EL (cell line): ENCODE measurements at regions not wholly inside any gene's neighbourhood (a gene's known extent, or its start where the extent isn't known, plus 50 kb on each side); places are given as distances from the start of the nearest gene placed in this dataset.
"Not testable (repeated sequence)": the region's sequence is repeated elsewhere in the genome, so short reads cannot be mapped to it uniquely, and the experiment has no call there.

Source experiments
- DNase-seq: peaks from one replicate; pipeline ENCODE4 v3.0.0-alpha.2; 2016

- DNase-seq: no peak
These were observed 61.2 kb downstream of the VIP start for GRCh38 chr6:152811785-152812184.

- no peak for DNase-seq
These were observed 64.8 kb downstream of the VIP start for GRCh38 chr6:152815230-152815872.

GRCh38 chr6:152816055-152816454 lies 65.5 kb downstream of the VIP start:
- no peak for DNase-seq

GRCh38 chr6:152821525-152821924 lies 70.9 kb downstream of the VIP start:
- peak; percentile 0 for DNase-seq

GRCh38 chr6:152824666-152825065 lies 74.1 kb downstream of the VIP start:
- DNase-seq: no peak

- no peak for DNase-seq
These were observed 77.8 kb downstream of the VIP start for GRCh38 chr6:152828431-152828830.

GRCh38 chr6:152834366-152834765 lies 83.8 kb downstream of the VIP start:
- DNase-seq: not testable (repeated sequence)

GRCh38 chr6:152836523-152836922 lies 85.9 kb downstream of the VIP start:
- no peak for DNase-seq

- no peak for DNase-seq
These were observed 94.8 kb downstream of the VIP start for GRCh38 chr6:152845421-152845820.

- DNase-seq: no peak
These were observed 96.2 kb downstream of the VIP start for GRCh38 chr6:152846825-152847224.

- no peak for DNase-seq
These were observed 98.3 kb downstream of the VIP start for GRCh38 chr6:152848919-152849318.

GRCh38 chr6:152854086-152854795 lies 103.6 kb downstream of the VIP start:
- DNase-seq: no peak

GRCh38 chr6:152858141-152858540 lies 107.5 kb downstream of the VIP start:
- no peak for DNase-seq

GRCh38 chr6:152859225-152859624 lies 108.6 kb downstream of the VIP start:
- no peak for DNase-seq

- peak; percentile 58 for DNase-seq
These were observed 113.2 kb downstream of the VIP start for GRCh38 chr6:152863618-152864326.

- DNase-seq: no peak
These were observed 108.6 kb downstream of the FBXO5 start for GRCh38 chr6:152874267-152874666.

GRCh38 chr6:152874846-152875568 lies 107.8 kb downstream of the FBXO5 start:
- DNase-seq: no peak

GRCh38 chr6:152879681-152880080 lies 103.2 kb downstream of the FBXO5 start:
- DNase-seq: no peak

- no peak for DNase-seq
These were observed 89.7 kb downstream of the FBXO5 start for GRCh38 chr6:152893187-152893586.

- no peak for DNase-seq
These were observed 85.9 kb downstream of the FBXO5 start for GRCh38 chr6:152896923-152897322.

GRCh38 chr6:152897807-152898399 lies 84.9 kb downstream of the FBXO5 start:
- DNase-seq: peak; percentile 64

GRCh38 chr6:152904678-152905077 lies 78.2 kb downstream of the FBXO5 start:
- DNase-seq: no peak
